H1 (cell line): ENCODE measurements at regions not wholly inside any gene's neighbourhood (a gene's known extent, or its start where the extent isn't known, plus 50 kb on each side); places are given as distances from the start of the nearest gene placed in this dataset.

Experiments
- CTCF ChIA-PET: fragments of 300-600 bp; sonication (Branson Sonifier 250); formaldehyde crosslinking; loops from one replicate; lab custom pipeline; 2021; ENCODE audit not compliant: partially characterized antibody; lab: Charles Lee
- POLR2A ChIA-PET: fragments of 300-600 bp; sonication (Branson Sonifier 250); formaldehyde crosslinking; loops from one replicate; lab custom pipeline; 2021; ENCODE audit warnings: inconsistent platforms; ENCODE audit not compliant: partially characterized antibody; lab: Charles Lee
- DNase-seq, 2 experiments: peaks; one replicate each; pipeline versions ENCODE4 v3.0.0 to v3.0.0-alpha.2; 2010 to 2022; ENCODE audit warnings: low spot score in 2 of 2, low read depth in 1 of 2, mixed read lengths in 1 of 2
- FAIRE-seq: peaks from 2 replicates; lab custom pipeline; 2011; peaks lifted over from hg19 to GRCh38; lab: Jason Lieb, UNC
- H2AFZ ChIP-seq: 2 replicates; pipeline ENCODE4 v1.8.1; 2012; ENCODE audit warnings: low read length, inconsistent platforms
- H2AK5ac ChIP-seq: 2 replicates; pipeline ENCODE4 v1.6.1; 2013; ENCODE audit warnings: low read depth, low read length
- H2BK120ac ChIP-seq: replicated peaks from 2 replicates; pipeline ENCODE3; 2013; ENCODE audit warnings: low read depth, low read length, inconsistent platforms
- H2BK12ac ChIP-seq: 2 replicates; pipeline ENCODE4 v1.6.1; 2013; ENCODE audit warnings: low read depth, low read length
- H2BK15ac ChIP-seq: 2 replicates; pipeline ENCODE4 v1.6.1; 2013; ENCODE audit warnings: low read length
- H2BK20ac ChIP-seq: 2 replicates; pipeline ENCODE4 v1.6.1; 2013; ENCODE audit warnings: low read length
- H2BK5ac ChIP-seq: 2 replicates; pipeline ENCODE4 v1.6.1; 2013; ENCODE audit warnings: low read depth, low read length
- H3K14ac ChIP-seq: 2 replicates; pipeline ENCODE4 v1.6.1; 2013; ENCODE audit warnings: inconsistent platforms; ENCODE audit not compliant: insufficient read length
- H3K18ac ChIP-seq: 2 replicates; pipeline ENCODE4 v1.6.1; 2013; ENCODE audit warnings: low read length; ENCODE audit errors: extremely low read depth
- H3K23ac ChIP-seq: 2 replicates; pipeline ENCODE4 v1.6.1; 2013; ENCODE audit warnings: inconsistent platforms; ENCODE audit not compliant: insufficient read length
- H3K23me2 ChIP-seq: 2 replicates; pipeline ENCODE4 v1.6.1; 2013; ENCODE audit warnings: low read depth, low read length
- H3K27ac ChIP-seq: 2 replicates; pipeline ENCODE4 v1.6.1; 2011; ENCODE audit warnings: low read depth, low read length, inconsistent platforms
- H3K27me3 ChIP-seq, 4 experiments: replicated peaks in 1 of 4; 1 replicate in 1 of 4; 2 replicates in 3 of 4; pipeline versions ENCODE4 v1.6.1 to v1.8.1; 2011 to 2013; ENCODE audit warnings: low read length in 3 of 4, mild to moderate bottlenecking in 3 of 4, inconsistent platforms in 2 of 4, mixed read lengths in 2 of 4, moderate library complexity in 1 of 4; ENCODE audit not compliant: control insufficient read depth in 3 of 4, insufficient read depth in 3 of 4; ENCODE audit errors: extremely low read depth in 1 of 4
- H3K36me3 ChIP-seq, 4 experiments: 2 replicates each; pipeline versions ENCODE4 v1.6.1 to v1.8.1; 2011 to 2013; ENCODE audit warnings: mild to moderate bottlenecking in 4 of 4, low read length in 3 of 4, moderate library complexity in 2 of 4, control low read depth in 1 of 4, inconsistent platforms in 1 of 4; ENCODE audit not compliant: insufficient read depth in 4 of 4, control insufficient read depth in 2 of 4
- H3K4ac ChIP-seq: replicated peaks from 2 replicates; pipeline ENCODE3; 2013; ENCODE audit warnings: low read length, low read depth, mixed read lengths, inconsistent platforms; ENCODE audit not compliant: insufficient read length
- H3K4me1 ChIP-seq, 4 experiments: replicated peaks in 1 of 4; 1 replicate in 1 of 4; 2 replicates in 3 of 4; pipeline versions ENCODE4 v1.6.1 to v1.8.1; 2011 to 2013; ENCODE audit warnings: low read length in 3 of 4, inconsistent platforms in 2 of 4, mixed read lengths in 1 of 4; ENCODE audit not compliant: insufficient read depth in 4 of 4, control insufficient read depth in 3 of 4
- H3K4me2 ChIP-seq, 2 experiments: 2 replicates each; pipeline versions ENCODE4 v1.6.1 to v1.8.1; 2011 to 2013; ENCODE audit warnings: low read depth in 2 of 2, low read length in 2 of 2, control low read depth in 1 of 2, inconsistent platforms in 1 of 2, mild to moderate bottlenecking in 1 of 2; ENCODE audit not compliant: insufficient read depth in 1 of 2
- H3K4me3 ChIP-seq, 4 experiments: fragments of 200-600, 300-600 bp in 1 of 4; sonication (generic), shearing (Covaris generic), sonication (Bioruptor Twin) in 1 of 4; 2 replicates each; pipeline versions ENCODE4 v1.5.1 to v1.8.1; 2011 to 2016; ENCODE audit warnings: low read length in 4 of 4, low read depth in 3 of 4, control low read depth in 2 of 4, inconsistent platforms in 2 of 4, mild to moderate bottlenecking in 2 of 4, mixed read lengths in 1 of 4, moderate library complexity in 1 of 4; ENCODE audit not compliant: insufficient read depth in 2 of 4; ENCODE audit errors: extremely low read depth in 1 of 4
- H3K56ac ChIP-seq: replicated peaks from 2 replicates; pipeline ENCODE3; 2013; ENCODE audit warnings: low read depth, mild to moderate bottlenecking, mixed read lengths, low read length, inconsistent platforms; ENCODE audit not compliant: insufficient read length
- H3K79me1 ChIP-seq: 2 replicates; pipeline ENCODE4 v1.6.1; 2013; ENCODE audit warnings: low read depth, low read length, control low read depth
- H3K79me2 ChIP-seq, 2 experiments: 2 replicates each; pipeline versions ENCODE4 v1.6.1 to v1.8.1; 2012 to 2013; ENCODE audit warnings: low read length in 2 of 2, mild to moderate bottlenecking in 2 of 2, inconsistent platforms in 1 of 2; ENCODE audit not compliant: insufficient read depth in 2 of 2, control insufficient read depth in 1 of 2
- H3K9ac ChIP-seq, 4 experiments: replicated peaks in 1 of 4; 1 replicate in 1 of 4; 2 replicates in 3 of 4; pipeline versions ENCODE4 v1.6.1 to v1.8.1; 2011 to 2013; ENCODE audit warnings: low read depth in 3 of 4, low read length in 3 of 4, control low read depth in 2 of 4, mild to moderate bottlenecking in 2 of 4, moderate library complexity in 2 of 4, inconsistent platforms in 1 of 4; ENCODE audit errors: extremely low read depth in 1 of 4
- H3K9me3 ChIP-seq, 2 experiments: 2 replicates each; pipeline versions ENCODE4 v1.6.1 to v1.8.1; 2012 to 2013; ENCODE audit warnings: mild to moderate bottlenecking in 2 of 2, moderate library complexity in 2 of 2, control low read depth in 1 of 2, inconsistent platforms in 1 of 2, low read depth in 1 of 2, low read length in 1 of 2, mixed read lengths in 1 of 2; ENCODE audit not compliant: insufficient read depth in 2 of 2
- H4K20me1 ChIP-seq, 2 experiments: replicated peaks in 1 of 2; 2 replicates each; pipeline versions ENCODE3 to v1.8.1; 2011 to 2013; ENCODE audit warnings: inconsistent platforms in 2 of 2, low read length in 2 of 2, mild to moderate bottlenecking in 1 of 2; ENCODE audit not compliant: insufficient read depth in 2 of 2, control insufficient read depth in 1 of 2
- H4K5ac ChIP-seq: 2 replicates; pipeline ENCODE4 v1.6.1; 2013; ENCODE audit warnings: low read length, low read depth, mixed read lengths, inconsistent platforms; ENCODE audit not compliant: insufficient read length
- H4K8ac ChIP-seq: 2 replicates; pipeline ENCODE4 v1.8.0; 2013; ENCODE audit warnings: mild to moderate bottlenecking, moderate library complexity, low read length, inconsistent platforms; ENCODE audit not compliant: insufficient read depth; ENCODE audit errors: extremely low read depth
- H4K91ac ChIP-seq: replicated peaks from 2 replicates; pipeline ENCODE3; 2013; ENCODE audit warnings: low read length, mixed read lengths, inconsistent platforms; ENCODE audit not compliant: insufficient read length
- WGBS, 2 experiments: shearing (Covaris generic) in 1 of 2; methylation state at CpG; one replicate each; pipeline versions ENCODE4 v1.1.6 to v1.1.7; 2013 to 2015; ENCODE audit warnings: low lambda C conversion rate in 2 of 2, mixed read lengths in 2 of 2, inconsistent platforms in 1 of 2, low coverage in 1 of 2, missing lambda C conversion rate in 1 of 2; ENCODE audit not compliant: insufficient replicate concordance in 2 of 2, insufficient coverage in 1 of 2, insufficient read length in 1 of 2; ENCODE audit errors: extremely low coverage in 1 of 2, missing lambda C conversion rate in 1 of 2; 5-methylcytosine and 5-hydroxymethylcytosine counted together

- Histone ChIP-seq H3K79me1 (no peaks in the 10 kb centered on the region), H3K4me1 (peaks cover 0 to 2% (median 0%) of the 10 kb centered on the region in 4 experiments; a peak in 1 of 7 replicates), H4K8ac (no peak overlapping the region), H3K4me2 (no peak overlapping the region), H2BK20ac (no peak overlapping the region), H3K18ac (no peak overlapping the region), H2BK12ac (no peak overlapping the region), H3K56ac (no peak overlapping the region), H3K4ac (no peak overlapping the region), H2BK15ac (no peak overlapping the region), H3K4me3 (no peak overlapping the region), H4K20me1 (no peaks in the 10 kb centered on the region), H2AFZ (no peak overlapping the region), H4K91ac (no peak overlapping the region), H2BK5ac (no peak overlapping the region), H3K27me3 (no peaks in the 10 kb centered on the region), H4K5ac (no peak overlapping the region), H3K79me2 (no peaks in the 10 kb centered on the region), H3K14ac (no peak overlapping the region), H3K36me3 (no peaks in the 10 kb centered on the region), H3K9me3 (no peaks in the 10 kb centered on the region), H2BK120ac (no peak overlapping the region), H2AK5ac (no peak overlapping the region), H3K9ac (no peak overlapping the region), H3K23ac (no peak overlapping the region), H3K27ac (no peak overlapping the region), H3K23me2 (no peaks in the 10 kb centered on the region)
- ChIA-PET POLR2A (no interaction called here), CTCF (no interaction called here)
- WGBS, 2 experiments = 91% methylated on average over 5 of the region's 5 CpGs; no CpG with 5 or more reads in 1 of the 2 experiments
- no peak for FAIRE-seq
- DNase-seq = no peak
Measured at GRCh38 chr5:67363180-67363709, 166.6 kb upstream of the CD180 start.
